ENCODE measurements at regions not wholly inside any gene's neighbourhood (a gene's known extent, or its start where the extent isn't known, plus 50 kb on each side); places are given as distances from the start of the nearest gene placed in this dataset.

GRCh38 chr18:29436459-29436858 is 1259.5 kb upstream of the CDH2 start:
- Histone ChIP-seq H3K4me1 (no peaks in the 10 kb centered on the region), H3K27me3 (ENCODE audit: low read depth) (no peaks in the 10 kb centered on the region), H3K9me3 (replicated peaks) (peaks cover 16% of the 10 kb centered on the region), H3K36me3 (no peaks in the 10 kb centered on the region), H3K27ac (replicated peaks) (no peak overlapping the region), H3K4me3 (no peak overlapping the region)
- intact Hi-C loops (cut with micrococcal nuclease) = no loop called here
- TF ChIP-seq CTCF (IDR thresholded peaks at IDR 0.05; ENCODE audit: borderline replicate concordance) = no peak
- no peak for DNase-seq

- Histone ChIP-seq H3K4me1 (no peaks in the 10 kb centered on the region), H3K4me3 (no peak overlapping the region), H3K9me3 (replicated peaks) (peaks cover 31% of the 10 kb centered on the region), H3K36me3 (no peaks in the 10 kb centered on the region), H3K27ac (replicated peaks) (no peak overlapping the region), H3K27me3 (ENCODE audit: low read depth) (no peaks in the 10 kb centered on the region)
- no peak for DNase-seq
- no peak for TF ChIP-seq CTCF (IDR thresholded peaks at IDR 0.05; ENCODE audit: borderline replicate concordance)
- intact Hi-C loops (cut with micrococcal nuclease) = no loop called here
Observed at GRCh38 chr18:29434650-29435049, 1257.7 kb upstream of the CDH2 start.

GRCh38 chr18:29430416-29430815 is 1253.5 kb upstream of the CDH2 start:
- H3K36me3 ChIP-seq = no peaks in the 10 kb centered on the region
- peaks cover 46% of the 10 kb centered on the region for H3K9me3 ChIP-seq (replicated peaks)
- H3K4me1 ChIP-seq = no peaks in the 10 kb centered on the region
- no peak overlapping the region for H3K4me3 ChIP-seq
- no peaks in the 10 kb centered on the region for H3K27me3 ChIP-seq (ENCODE audit: low read depth)
- H3K27ac ChIP-seq (replicated peaks) = no peak overlapping the region
- intact Hi-C loops (cut with micrococcal nuclease) = no loop called here
- no peak for DNase-seq
- TF ChIP-seq CTCF (IDR thresholded peaks at IDR 0.05; ENCODE audit: borderline replicate concordance) = no peak

- TF ChIP-seq CTCF (IDR thresholded peaks at IDR 0.05; ENCODE audit: borderline replicate concordance) = no peak
- H3K4me3 ChIP-seq = no peak overlapping the region
- no peaks in the 10 kb centered on the region for H3K4me1 ChIP-seq
Observed at GRCh38 chr18:29418136-29418535, 1241.2 kb upstream of the CDH2 start.

GRCh38 chr18:29406996-29407395 is 1230.1 kb upstream of the CDH2 start:
- TF ChIP-seq CTCF (IDR thresholded peaks at IDR 0.05; ENCODE audit: borderline replicate concordance) = no peak
- H3K36me3 ChIP-seq = no peaks in the 10 kb centered on the region
- no peaks in the 10 kb centered on the region for H3K27me3 ChIP-seq (ENCODE audit: low read depth)
- intact Hi-C loops (cut with micrococcal nuclease) = no loop called here
- no peak overlapping the region for H3K4me3 ChIP-seq
- H3K27ac ChIP-seq (replicated peaks) = no peak overlapping the region
- no peaks in the 10 kb centered on the region for H3K9me3 ChIP-seq (replicated peaks)
- no peaks in the 10 kb centered on the region for H3K4me1 ChIP-seq
- no peak for DNase-seq

More at GRCh38 chr18:29418136-29418535, 1241.2 kb upstream of the CDH2 start:
- H3K27me3 ChIP-seq (ENCODE audit: low read depth) = no peaks in the 10 kb centered on the region
- no peaks in the 10 kb centered on the region for H3K36me3 ChIP-seq
- H3K27ac ChIP-seq (replicated peaks) = no peak overlapping the region
- no peak for DNase-seq
- intact Hi-C loops (cut with micrococcal nuclease) = no loop called here
- peaks cover 42% of the 10 kb centered on the region for H3K9me3 ChIP-seq (replicated peaks)

- intact Hi-C loops (cut with micrococcal nuclease) = no loop called here
Observed at GRCh38 chr18:29397536-29397935, 1220.6 kb upstream of the CDH2 start.

More at GRCh38 chr18:29397536-29397935, 1220.6 kb upstream of the CDH2 start:
- TF ChIP-seq CTCF (IDR thresholded peaks at IDR 0.05; ENCODE audit: borderline replicate concordance) = no peak
- Histone ChIP-seq H3K4me3 (no peak overlapping the region), H3K27ac (replicated peaks) (no peak overlapping the region), H3K36me3 (no peaks in the 10 kb centered on the region), H3K27me3 (ENCODE audit: low read depth) (no peaks in the 10 kb centered on the region), H3K9me3 (replicated peaks) (peaks cover 2% of the 10 kb centered on the region), H3K4me1 (no peaks in the 10 kb centered on the region)
- DNase-seq = no peak
